IPS-15b (cell line): ENCODE measurements at regions not wholly inside any gene's neighbourhood (a gene's known extent, or its start where the extent isn't known, plus 50 kb on each side); places are given as distances from the start of the nearest gene placed in this dataset.

ENCODE experiments used
- H3K27me3 ChIP-seq: one replicate; pipeline ENCODE4 v1.6.1; 2013; ENCODE audit warnings: low read length; ENCODE audit not compliant: control insufficient read depth, insufficient read depth
- H3K36me3 ChIP-seq: one replicate; pipeline ENCODE4 v1.6.1; 2013; ENCODE audit warnings: low read length; ENCODE audit not compliant: control insufficient read depth, insufficient read depth
- H3K4me1 ChIP-seq: one replicate; pipeline ENCODE4 v1.6.1; 2013; ENCODE audit warnings: mild to moderate bottlenecking, low read length; ENCODE audit not compliant: control insufficient read depth, insufficient read depth
- H3K4me3 ChIP-seq: one replicate; pipeline ENCODE4 v1.5.1; 2013; ENCODE audit warnings: low read depth, low read length
- H3K9ac ChIP-seq: one replicate; pipeline ENCODE4 v1.6.1; 2013; ENCODE audit warnings: low read depth, mild to moderate bottlenecking, low read length
- H3K9me3 ChIP-seq: one replicate; pipeline ENCODE4 v1.6.1; 2013; ENCODE audit warnings: mild to moderate bottlenecking, low read length; ENCODE audit not compliant: control insufficient read depth, insufficient read depth

DNA sequence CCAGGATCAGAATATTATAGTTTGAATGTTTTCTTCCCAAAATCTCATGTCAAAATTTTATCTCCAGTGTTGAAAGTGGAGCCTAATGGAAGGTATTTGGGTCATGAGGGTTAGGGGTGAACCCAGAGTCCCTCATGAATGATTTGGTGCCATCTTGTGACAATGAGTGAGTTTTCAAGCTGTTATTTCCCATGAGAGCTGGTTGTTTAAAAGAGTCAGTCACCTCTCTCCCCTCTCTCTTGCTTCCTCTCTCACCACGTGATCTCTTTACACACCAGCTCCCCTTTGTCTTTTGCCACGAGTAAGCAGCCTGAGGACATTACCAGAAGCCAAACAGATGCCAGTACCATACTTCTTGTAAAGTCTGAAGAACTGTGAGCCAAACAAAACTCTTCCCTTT, 561.6 kb downstream of the RERGL start:
- Histone ChIP-seq H3K9ac (no peak overlapping the region), H3K9me3 (no peaks in the 10 kb centered on the region), H3K4me3 (no peak overlapping the region), H3K36me3 (no peaks in the 10 kb centered on the region), H3K27me3 (no peaks in the 10 kb centered on the region), H3K4me1 (no peaks in the 10 kb centered on the region)

DNA sequence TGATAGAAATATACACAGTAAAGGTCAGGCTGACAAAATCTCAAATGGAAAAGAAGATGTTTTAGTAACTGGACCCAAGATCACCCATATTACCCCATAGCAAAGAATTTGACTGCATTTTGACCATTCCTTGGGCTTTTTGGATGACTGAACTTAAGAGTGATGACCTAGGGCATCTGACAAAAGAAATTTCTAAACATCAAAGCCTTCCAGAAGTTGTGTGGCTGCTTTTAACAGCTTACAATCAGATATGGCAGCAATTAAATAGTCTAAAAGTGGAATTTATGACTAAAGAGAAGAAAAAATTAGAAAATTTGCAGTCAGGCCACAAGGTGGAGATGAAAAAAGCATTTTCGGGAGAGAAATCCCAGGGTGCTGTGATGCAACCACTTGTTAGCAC, 563.0 kb downstream of the RERGL start:
- H3K27me3 ChIP-seq, result no peaks in the 10 kb centered on the region

DNA sequence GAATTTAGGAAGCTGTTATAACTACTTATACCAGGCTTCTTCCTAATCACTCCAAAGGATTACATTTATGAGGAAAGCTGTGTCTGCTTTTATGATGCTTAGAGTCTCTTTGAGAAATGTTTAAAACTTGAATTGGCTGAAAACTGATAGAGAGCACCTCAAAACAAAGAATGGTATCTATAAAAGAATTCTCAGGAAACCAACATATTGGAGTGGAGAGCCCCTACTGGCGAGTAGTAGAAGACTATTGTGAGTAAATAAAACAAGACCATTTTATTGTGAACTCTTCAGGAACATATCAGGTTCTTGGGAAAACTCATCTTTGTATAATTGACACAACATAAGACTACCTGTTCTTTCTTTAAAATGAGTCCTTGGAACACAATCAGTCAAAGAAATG, 578.6 kb downstream of the RERGL start:
- H3K4me3 ChIP-seq, result no peak overlapping the region
- H3K36me3 ChIP-seq, result no peaks in the 10 kb centered on the region
- H3K4me1 ChIP-seq, result no peaks in the 10 kb centered on the region
- no peak overlapping the region for H3K9ac ChIP-seq
- no peaks in the 10 kb centered on the region for H3K27me3 ChIP-seq
- no peaks in the 10 kb centered on the region for H3K9me3 ChIP-seq

More for the DNA sequence above, 563.0 kb downstream of the RERGL start:
- Histone ChIP-seq H3K9ac (no peak overlapping the region), H3K4me3 (no peak overlapping the region), H3K4me1 (no peaks in the 10 kb centered on the region), H3K9me3 (no peaks in the 10 kb centered on the region), H3K36me3 (no peaks in the 10 kb centered on the region)

DNA sequence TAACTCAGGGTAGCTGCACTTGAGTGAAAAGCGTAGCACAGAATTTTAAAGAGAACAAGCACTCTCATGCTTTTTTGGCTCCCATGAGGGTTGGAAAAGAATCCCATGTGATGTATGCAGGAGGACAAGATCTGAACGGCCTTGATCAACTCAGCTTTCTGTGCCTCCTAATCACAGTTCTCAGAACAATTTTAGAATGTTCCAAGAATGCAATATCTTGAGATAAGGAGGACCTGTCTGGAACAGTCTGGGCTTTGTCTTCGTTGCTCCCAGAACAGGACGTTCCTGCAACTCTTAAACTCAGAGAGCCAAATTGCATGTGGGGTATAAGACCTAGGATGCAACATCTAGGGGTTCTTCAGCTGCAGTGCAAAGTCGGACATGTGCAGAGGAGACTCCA, 582.7 kb downstream of the RERGL start:
- Histone ChIP-seq H3K36me3 (no peaks in the 10 kb centered on the region), H3K4me3 (no peak overlapping the region), H3K9ac (no peak overlapping the region), H3K4me1 (peaks cover 4% of the 10 kb centered on the region), H3K9me3 (no peaks in the 10 kb centered on the region), H3K27me3 (no peaks in the 10 kb centered on the region)

DNA sequence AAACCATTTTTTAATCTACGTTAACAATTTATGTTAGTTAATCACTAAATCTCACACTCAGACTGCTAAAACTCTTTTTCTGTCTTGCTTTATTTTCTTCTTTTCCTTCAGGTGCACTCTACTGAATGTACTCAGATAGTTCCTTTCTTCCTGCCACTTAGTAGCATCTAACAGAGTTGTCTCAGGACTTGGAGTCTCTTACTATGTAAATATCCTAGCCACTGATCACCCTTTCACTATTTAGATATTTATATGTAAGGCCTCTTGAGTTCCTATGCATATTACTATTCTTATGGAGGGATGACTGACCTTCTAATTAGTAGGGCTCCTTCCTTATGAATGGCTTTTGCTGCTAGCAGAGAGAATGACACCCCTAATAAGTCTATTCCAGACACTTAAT, 586.3 kb downstream of the RERGL start:
- Histone ChIP-seq H3K9ac (no peak overlapping the region), H3K36me3 (no peaks in the 10 kb centered on the region), H3K27me3 (no peaks in the 10 kb centered on the region), H3K4me3 (no peak overlapping the region), H3K9me3 (no peaks in the 10 kb centered on the region), H3K4me1 (peaks cover 4% of the 10 kb centered on the region)

DNA sequence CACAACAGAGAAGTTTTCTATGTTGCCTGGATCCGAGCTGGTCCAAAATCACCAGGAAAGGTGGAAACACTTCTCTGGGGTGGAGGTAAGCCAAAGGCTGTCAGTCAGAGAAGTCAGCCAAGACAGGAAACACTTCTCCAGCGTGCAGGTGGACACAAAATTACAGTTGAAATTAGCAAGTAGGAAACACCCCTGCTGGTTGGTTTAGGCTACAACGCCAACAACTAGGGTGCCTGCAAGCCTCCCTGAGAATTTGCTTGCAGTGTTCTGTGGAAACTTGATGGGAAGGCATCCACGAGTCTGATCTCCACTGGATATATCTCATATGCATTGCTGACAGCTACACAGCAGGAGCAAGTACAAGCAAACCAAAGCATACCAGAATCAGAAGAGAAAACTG, 600.5 kb downstream of the RERGL start:
- Histone ChIP-seq H3K4me1 (no peaks in the 10 kb centered on the region), H3K9me3 (no peaks in the 10 kb centered on the region), H3K27me3 (no peaks in the 10 kb centered on the region), H3K36me3 (no peaks in the 10 kb centered on the region), H3K4me3 (no peak overlapping the region), H3K9ac (no peak overlapping the region)

DNA sequence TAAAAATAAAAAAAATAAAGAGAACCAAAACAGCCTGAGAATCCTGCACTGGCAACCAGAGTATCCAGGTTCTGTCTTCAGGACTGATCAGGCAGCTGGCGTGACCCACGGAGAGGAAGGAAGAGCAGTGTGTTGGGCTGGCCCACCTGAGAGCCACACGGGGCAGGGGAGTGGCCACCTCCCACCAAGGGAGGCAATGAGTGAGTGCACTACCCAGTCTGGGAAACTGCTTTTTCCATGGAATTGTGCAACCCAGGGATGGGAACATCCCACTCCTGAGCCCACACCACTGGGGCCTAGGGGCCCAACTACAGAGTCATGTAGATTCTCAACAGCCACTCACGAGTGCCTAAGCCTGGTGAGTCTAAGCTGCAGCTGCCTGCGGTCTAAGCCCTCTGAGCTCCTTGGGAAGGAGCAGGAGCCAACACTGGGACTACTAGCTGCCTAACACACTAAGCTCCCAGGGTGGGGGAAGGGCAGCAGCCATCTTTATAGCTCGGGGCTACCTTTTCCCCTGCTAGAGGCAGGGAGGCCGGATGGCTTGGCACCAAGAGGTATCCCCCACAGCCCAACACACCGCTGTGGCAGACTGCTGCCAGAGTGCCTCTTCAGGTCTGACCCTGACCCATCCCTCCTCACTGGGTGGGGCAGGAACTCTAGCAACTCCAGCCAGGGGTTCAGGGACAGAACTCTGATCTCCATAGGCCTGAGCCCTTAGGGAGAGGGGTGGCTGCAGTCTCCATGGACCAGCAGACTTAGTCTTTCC, 610.9 kb downstream of the RERGL start:
- H3K9me3 ChIP-seq, result no peaks in the 10 kb centered on the region
- no peaks in the 10 kb centered on the region for H3K27me3 ChIP-seq
- no peak overlapping the region for H3K9ac ChIP-seq
- H3K36me3 ChIP-seq, result no peaks in the 10 kb centered on the region
- H3K4me3 ChIP-seq, result no peak overlapping the region
- H3K4me1 ChIP-seq, result no peaks in the 10 kb centered on the region

DNA sequence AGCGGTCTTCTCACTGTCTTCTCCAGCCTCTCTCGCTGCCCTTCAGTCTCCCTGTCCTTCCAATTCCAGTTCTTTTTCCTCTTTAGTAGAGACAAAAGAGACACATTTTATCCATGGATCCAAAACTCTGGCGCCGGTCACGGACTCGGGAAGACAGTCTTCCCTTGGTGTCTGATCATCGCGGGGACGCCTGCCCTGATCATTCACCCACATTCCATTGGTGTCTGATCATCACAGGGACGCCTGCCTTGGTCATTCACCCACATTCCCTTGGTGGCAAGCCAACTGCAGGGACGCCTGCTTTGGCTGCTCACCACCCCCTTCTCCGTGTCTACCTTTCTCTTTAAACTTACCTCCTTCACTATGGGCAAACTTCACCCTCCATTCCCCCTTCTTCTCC, 619.5 kb downstream of the RERGL start:
- H3K9me3 ChIP-seq, result no peaks in the 10 kb centered on the region
- H3K4me3 ChIP-seq, result no peak overlapping the region
- no peak overlapping the region for H3K9ac ChIP-seq
- H3K36me3 ChIP-seq, result no peaks in the 10 kb centered on the region
- H3K27me3 ChIP-seq, result no peaks in the 10 kb centered on the region
- H3K4me1 ChIP-seq, result no peaks in the 10 kb centered on the region

DNA sequence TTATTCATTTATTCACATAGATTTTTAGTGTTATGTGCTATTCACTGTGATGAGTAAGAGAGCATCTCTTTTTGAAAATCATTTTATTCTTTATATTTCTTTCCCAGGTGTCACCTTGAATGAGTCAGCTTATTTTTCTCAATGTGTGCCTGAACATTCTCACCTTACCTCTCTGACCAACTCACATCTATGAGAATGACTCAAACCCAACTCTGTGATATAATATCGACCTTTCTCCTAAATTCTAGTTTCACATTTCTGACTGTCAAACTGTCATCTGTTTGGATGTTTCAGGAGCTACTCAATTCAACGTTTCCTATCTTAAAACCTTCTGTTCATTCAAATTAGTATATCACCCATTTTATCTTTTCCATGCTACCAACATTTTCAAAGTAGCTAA, 630.8 kb downstream of the RERGL start:
- Histone ChIP-seq H3K4me1 (no peaks in the 10 kb centered on the region), H3K27me3 (no peaks in the 10 kb centered on the region), H3K9ac (no peak overlapping the region), H3K9me3 (no peaks in the 10 kb centered on the region), H3K36me3 (no peaks in the 10 kb centered on the region), H3K4me3 (no peak overlapping the region)

DNA sequence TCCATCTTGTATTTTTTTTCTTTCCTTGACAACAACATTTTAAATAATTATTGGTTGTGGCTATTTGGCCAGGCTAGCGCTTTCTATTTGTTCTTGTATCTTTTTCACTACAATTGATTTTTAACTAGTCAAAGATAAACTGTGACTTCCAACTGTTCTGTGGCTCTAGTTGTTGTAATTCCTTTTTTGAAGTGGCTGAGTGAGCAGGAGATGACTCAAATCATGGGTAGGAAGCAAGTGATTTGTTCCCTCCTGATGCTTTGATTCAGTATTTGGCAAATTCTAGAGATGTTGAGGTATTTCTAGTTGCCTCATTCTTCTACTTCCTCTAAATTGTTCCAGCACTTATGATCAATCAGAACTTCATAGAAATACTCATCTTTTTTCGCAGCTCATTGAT, 633.5 kb downstream of the RERGL start:
- Histone ChIP-seq H3K4me3 (no peak overlapping the region), H3K9me3 (no peaks in the 10 kb centered on the region), H3K27me3 (no peaks in the 10 kb centered on the region), H3K9ac (no peak overlapping the region), H3K36me3 (no peaks in the 10 kb centered on the region), H3K4me1 (no peaks in the 10 kb centered on the region)

DNA sequence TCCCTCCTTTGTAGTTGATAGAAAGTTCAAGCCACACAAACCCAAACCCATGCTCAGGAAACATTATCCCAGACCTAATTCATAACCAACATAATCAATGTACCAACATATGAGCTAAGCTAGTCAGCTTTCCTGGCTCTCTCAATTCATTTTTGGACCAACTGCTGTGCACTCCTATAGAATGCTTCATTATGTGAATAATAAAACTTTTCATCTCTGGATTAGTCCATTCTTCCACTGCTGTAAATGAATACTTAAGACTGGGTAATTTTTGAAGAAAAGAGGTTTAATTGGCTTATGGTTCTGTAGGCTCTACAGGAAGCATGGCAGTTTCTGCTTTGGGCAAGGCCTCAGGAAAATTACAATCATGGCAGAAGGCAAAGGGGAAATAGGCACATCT, 651.9 kb downstream of the RERGL start:
- H3K36me3 ChIP-seq, result no peaks in the 10 kb centered on the region
- no peaks in the 10 kb centered on the region for H3K27me3 ChIP-seq
- no peaks in the 10 kb centered on the region for H3K4me1 ChIP-seq
- no peak overlapping the region for H3K4me3 ChIP-seq
- H3K9ac ChIP-seq, result no peak overlapping the region
- no peaks in the 10 kb centered on the region for H3K9me3 ChIP-seq

DNA sequence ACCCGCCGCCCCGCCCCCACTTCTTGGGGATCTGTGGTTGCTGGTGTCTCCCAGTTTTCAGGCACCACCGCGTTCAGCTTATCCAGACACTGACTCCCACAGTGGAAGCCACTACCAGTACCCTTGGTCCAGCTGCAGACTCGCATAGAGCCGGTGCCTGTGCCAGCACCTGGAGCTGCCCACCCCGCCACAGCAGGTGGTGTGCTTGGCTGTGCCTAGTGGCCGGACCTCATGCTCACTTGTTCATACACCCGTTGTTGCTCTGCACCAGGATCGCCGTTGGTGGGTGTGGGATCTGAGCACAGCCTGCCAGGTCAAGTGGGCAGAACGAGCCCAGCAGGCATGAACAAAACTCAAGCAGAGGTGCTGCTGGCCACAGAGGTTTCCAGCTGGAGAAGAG, 673.2 kb downstream of the RERGL start:
- H3K9me3 ChIP-seq, result peaks cover 3% of the 10 kb centered on the region
- no peak overlapping the region for H3K4me3 ChIP-seq
- no peaks in the 10 kb centered on the region for H3K27me3 ChIP-seq
- H3K36me3 ChIP-seq, result no peaks in the 10 kb centered on the region
- no peak overlapping the region for H3K9ac ChIP-seq
- H3K4me1 ChIP-seq, result no peaks in the 10 kb centered on the region
